PC-9 (cell line): ENCODE measurements at regions not wholly inside any gene's neighbourhood (a gene's known extent, or its start where the extent isn't known, plus 50 kb on each side); places are given as distances from the start of the nearest gene placed in this dataset.

Experiments used
- CTCF ChIP-seq: fragments of 200-600 bp; sonication (generic); conservative IDR thresholded peaks from 2 replicates; pipeline ENCODE4 v1.6.1; 2017; ENCODE audit warnings: mixed run types, antibody characterized with exemption, mild to moderate bottlenecking, moderate library complexity
- EZH2 ChIP-seq: fragments of 200-600 bp; sonication (generic); IDR thresholded peaks from 2 replicates; pipeline ENCODE4 v1.8.0; 2017; ENCODE audit warnings: antibody characterized with exemption, low read depth

GRCh38 chr15:46696281-46696680 is 1021.0 kb upstream of the SEMA6D start:
- TF ChIP-seq CTCF (no peak), EZH2 (no peak)
